HG03432 (cell line): ENCODE measurements at regions not wholly inside any gene's neighbourhood (a gene's known extent, or its start where the extent isn't known, plus 50 kb on each side); places are given as distances from the start of the nearest gene placed in this dataset.
"Not testable (repeated sequence)": the region's sequence is repeated elsewhere in the genome, so short reads cannot be mapped to it uniquely, and the experiment has no call there.

Source experiments
- ATAC-seq: cut with Tn5 transposase; IDR thresholded peaks from one replicate; pipeline ENCODE4 v1.9.1; 2021; ENCODE audit warnings: mild to moderate bottlenecking, moderate library complexity; ENCODE audit not compliant: unreplicated experiment

DNA sequence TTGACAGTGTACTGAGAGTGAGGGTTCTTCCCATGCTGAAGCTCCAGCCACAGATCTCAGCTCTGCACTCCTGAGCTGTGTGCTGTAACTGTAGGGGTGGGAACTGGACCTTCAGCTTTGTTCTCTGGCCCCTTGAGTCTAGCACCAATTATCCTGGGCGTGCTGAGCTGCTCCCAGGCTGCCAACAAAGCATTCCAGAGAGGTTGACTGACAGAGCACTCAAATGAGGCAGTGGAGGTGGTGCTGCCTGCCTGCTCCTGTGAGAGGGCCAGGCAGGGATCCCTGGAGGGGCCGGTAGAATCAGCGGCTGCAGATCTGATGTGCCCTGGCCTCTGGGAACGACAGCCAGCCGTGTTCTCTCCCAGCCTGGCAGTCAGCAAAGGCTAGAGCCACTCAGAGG is 375.7 kb upstream of the AADAT start:
- no peak for ATAC-seq

DNA sequence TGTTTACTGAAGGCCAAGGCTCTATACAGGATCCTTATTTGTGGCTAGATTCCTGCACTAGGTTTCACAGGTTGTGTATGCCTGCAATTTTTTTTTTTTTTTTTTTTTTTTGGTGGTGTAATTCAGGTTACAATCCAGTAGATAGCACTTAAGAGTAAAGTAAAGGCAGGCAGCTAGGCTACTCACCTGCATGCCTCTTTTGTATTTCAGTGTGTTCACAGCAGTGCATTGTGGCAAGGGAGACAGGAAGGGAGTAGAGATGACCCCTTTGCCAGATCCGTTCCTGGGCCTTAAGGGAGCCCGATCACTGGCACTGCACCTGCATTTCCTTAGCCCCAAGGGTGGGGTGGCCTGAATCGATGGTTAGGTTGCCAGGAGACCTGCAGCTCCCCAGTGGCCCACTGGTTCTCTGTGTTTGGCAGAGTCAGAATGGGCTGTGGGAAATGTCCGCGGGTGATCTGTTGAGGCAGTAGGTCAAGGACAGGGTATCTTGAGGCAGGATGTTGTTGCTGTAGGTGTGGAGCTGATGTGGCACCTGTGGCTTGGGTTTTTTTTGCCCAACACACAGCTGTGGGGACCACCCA is 374.9 kb upstream of the AADAT start:
- no peak for ATAC-seq

DNA sequence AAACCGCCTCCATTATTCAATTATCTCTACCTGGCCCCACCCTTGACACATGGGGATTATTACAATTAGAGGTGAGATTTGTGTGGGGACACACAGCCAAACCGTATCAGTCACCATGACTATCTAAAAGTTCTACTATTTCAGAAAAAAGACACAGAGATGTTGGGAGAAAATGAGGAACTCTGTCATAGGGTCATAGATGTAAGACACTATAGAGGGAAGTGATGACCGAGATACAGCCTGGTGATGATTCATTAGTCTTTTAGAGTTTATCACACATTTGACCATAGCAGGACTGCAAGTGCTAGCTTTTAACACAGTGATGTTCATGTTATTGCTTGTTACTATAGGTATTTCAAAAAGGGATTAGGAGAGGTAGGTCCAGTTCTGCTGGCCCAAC is 357.0 kb upstream of the AADAT start:
- no peak for ATAC-seq

DNA sequence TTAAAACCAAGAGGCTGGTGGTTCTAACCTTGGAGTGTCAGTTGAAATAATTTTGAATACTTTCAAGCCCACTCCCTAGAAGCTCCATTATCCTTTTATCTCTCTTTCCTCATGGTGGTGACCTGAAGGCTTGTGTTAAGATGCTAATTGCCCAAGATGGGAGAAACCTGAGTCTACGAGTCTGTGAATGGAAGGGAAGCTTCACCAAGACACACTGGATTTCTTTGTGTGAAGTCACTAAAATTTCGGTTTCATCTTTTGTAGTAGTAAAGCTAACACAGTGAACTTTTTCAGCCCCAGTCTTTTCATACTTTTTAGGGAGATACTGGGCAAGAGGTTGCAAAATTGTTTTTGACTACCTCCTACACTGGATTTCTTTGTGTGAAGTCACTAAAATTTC is 351.4 kb upstream of the AADAT start:
- ATAC-seq, result not testable (repeated sequence)

- ATAC-seq, result no peak
Observed at GRCh38 chr4:170428929-170429328, 339.2 kb upstream of the AADAT start.

- ATAC-seq, result no peak
Observed at GRCh38 chr4:170425521-170426143, 335.9 kb upstream of the AADAT start.

- no peak for ATAC-seq
Observed at GRCh38 chr4:170425040-170425439, 335.3 kb upstream of the AADAT start.

DNA sequence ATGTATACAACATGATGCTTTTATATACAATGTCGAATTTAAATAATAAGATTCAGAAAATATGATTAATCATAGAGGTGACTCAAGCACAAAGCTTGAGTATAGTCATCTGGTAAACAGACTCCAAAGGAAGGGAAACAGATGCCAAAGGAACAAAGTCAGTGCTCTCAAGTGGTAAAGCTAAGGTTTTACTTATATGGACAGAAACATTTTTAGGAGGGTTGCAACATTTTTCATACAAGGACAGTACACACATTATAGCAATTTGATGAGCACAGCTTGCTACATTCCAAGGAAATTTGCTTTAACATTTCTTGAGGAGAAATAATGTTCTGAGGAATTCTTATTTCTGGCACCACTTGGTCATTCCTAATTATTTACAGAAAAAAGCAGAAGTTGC is 333.4 kb upstream of the AADAT start:
- no peak for ATAC-seq

DNA sequence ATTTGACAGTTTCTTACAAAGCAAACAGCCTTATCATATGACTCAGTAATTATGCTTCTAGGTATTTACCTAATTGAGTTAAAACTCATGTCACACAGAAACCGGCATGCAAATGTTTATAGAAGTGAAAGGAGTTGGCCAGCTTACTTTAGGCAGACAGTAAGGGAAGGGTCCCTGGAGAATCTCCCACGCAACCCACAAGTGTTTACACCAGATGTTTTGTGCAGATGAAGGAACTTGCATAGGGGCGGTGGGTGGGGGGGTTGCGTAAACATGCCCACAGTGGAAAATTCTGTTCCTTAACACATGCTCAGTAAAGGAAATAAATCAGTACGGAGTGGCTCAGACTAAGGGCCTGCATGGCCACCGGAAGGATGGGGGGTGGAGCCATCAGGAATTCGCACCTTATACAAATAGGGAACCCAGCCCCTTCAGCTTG is 330.5 kb upstream of the AADAT start:
- peak; percentile 90 for ATAC-seq

DNA sequence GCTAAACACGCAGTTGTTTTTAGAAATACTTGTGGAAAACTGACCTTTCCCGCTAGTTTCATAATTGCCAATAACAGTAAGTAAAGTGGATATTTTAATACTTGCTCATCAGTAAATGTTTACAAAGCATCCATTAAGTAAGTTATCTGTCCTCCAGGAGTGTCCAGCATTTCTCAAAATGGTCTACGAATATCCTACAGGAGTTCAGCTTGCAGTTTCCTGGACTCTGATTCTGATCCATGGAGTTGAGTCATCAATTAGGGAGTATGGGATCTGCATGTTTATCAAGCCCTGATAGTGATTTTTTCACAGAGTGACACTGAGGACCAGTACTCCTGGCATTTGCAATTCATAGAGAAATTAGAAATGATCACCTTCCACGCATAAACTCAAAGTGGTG is 325.2 kb upstream of the AADAT start:
- no peak for ATAC-seq

- no peak for ATAC-seq
Observed at GRCh38 chr4:170414360-170414759, 324.6 kb upstream of the AADAT start.

DNA sequence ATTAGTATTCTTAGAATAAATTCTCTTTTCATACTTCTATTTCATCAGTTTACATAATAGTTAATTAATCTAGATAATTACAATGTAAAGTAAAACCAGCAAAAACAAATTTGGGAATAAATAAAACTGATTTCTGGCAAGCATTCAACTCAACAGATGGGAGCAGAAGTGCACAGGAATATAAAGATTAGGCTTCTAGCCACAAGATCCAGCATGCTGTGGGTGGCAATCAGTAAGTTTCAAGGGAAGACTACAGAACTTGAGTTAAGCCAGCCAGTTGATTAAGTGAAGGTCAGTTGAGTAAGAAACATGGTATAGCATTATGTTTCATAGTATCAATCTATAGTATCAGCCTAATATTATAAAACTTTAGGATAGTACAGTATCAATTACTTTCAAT is 324.2 kb upstream of the AADAT start:
- ATAC-seq, result no peak

- peak; percentile 46 for ATAC-seq
Observed at GRCh38 chr4:170400361-170400760, 310.6 kb upstream of the AADAT start.

- no peak for ATAC-seq
Observed at GRCh38 chr4:170399581-170400293, 310.0 kb upstream of the AADAT start.

DNA sequence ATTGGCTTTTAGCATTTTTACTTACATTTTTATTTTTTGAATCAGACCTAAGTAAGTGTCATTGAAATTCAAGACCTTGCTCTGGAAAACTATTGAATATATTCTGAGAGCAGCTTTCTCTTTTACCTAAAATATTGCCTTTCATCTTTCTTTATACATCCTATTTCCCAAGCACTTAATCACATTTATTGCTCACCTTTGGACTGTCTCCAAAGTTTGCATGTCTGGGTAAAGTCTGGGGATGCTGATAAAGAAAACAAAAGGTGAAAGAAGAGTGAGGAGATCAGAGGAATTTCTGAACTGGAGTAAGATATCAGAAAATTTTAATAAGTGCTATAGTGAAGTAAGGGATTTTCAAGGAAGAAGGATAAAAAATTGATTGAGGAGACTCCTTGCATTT is 308.5 kb upstream of the AADAT start:
- ATAC-seq, result no peak

DNA sequence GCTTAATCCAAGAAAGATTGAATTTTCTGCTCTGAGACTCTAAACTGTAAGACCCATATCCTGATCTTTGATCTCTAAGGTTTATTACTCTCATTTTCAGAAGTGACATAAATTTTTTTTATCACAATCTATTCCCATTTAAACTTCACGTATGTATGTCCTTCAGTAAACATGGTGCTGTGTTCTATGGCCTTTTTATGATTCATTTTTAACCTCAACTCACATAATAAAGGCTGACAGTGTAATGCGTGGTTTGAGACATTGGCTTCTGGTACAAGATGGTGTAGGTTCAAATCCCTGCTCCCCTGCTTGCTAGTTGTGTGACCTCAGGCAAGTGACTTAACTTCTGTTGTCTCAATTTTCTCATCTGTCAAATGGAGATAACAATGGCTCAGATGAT is 306.0 kb upstream of the AADAT start:
- ATAC-seq, result no peak

DNA sequence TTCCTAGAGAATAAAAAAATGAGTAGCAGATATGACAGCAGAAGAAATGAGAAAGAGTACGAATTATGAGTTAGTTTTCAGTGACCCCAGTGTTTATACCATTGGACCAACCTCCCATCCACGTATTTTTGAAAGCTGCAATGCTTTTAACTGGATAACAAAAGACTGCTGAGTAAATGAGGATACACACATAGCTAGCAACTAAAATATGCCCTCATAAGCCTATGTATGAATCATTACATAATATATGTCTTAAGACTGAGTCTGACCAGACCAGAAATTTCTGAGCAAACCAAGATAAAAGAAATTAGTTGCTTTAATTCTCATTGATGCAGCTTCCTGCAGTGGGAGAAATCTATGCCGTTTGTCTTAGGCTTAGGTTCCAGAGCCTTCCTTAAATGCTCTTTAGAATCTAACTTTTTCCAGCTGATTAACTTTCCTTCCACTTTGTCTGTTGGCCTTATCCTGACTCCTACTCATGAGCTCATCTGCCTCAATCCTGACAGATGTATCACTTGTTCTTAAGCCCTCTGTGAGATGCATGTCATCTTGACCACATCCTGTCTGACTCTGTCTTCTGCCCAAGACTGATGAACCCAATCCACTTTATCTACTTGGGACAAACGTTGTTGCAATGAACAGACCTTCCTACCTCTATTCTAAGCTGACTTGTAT is 301.4 kb upstream of the AADAT start:
- peak; percentile 69 for ATAC-seq

DNA sequence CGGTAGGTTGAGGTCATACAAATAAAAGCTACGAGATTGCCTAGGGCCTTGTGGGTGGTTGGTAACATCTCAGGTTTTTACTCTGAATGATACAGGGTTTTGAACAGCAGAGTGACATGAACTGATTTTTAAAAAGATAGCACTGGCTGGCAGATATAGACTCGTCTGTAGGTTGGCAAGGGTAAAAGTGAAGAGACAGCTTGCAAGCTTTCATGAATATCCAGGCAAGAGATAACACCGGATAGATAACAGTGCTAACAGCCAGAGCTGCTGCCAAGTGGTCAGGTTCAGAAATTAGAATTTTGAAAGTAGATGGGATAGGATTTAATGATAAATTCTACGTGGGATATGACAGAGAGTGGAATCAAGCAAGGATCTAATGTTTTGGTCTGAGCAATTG is 299.7 kb upstream of the AADAT start:
- no peak for ATAC-seq

- ATAC-seq, result no peak
Observed at GRCh38 chr4:170388255-170388654, 298.5 kb upstream of the AADAT start.

- no peak for ATAC-seq
Observed at GRCh38 chr4:170386971-170387370, 297.2 kb upstream of the AADAT start.

DNA sequence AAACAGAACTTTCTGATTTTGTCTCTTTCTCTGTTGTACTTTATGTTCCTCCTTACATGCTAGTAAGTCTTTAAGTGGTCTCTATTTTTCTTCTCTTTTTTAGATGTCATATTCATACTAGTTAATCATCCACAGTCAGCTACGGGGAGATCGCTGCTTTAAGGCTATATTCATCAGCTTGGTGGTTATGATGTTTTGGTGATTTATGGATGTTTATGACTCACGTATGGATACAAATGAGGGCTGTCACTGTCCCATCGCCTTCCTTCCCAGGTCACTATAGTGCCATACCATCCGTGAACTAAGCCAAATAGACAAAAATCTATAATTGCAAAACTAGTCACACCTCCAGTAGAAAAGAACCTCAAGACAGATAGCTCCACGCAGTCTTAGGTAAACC is 296.8 kb upstream of the AADAT start:
- no peak for ATAC-seq

DNA sequence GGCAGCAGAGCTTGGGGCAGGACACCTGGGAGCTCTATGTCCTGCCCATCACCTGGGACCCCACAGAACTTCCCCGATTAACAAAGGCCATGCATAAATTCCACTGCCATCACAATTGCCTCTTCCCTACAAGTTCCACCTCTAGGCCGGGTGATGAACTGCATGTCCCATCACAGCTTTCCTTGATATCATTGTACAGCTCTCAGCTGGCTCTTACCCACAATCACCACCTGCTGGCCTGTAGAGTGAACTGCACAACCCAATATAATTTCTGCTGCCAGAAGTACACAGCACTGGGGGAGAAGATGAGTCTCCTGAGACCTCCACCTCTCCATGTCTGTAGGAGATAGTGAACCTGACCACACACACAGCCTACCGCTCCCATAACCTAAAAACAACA is 285.0 kb upstream of the AADAT start:
- peak; percentile 100 for ATAC-seq
